Astrocyte (in vitro differentiated cells and primary cell): ENCODE measurements at regions not wholly inside any gene's neighbourhood (a gene's known extent, or its start where the extent isn't known, plus 50 kb on each side); places are given as distances from the start of the nearest gene placed in this dataset.
"Not testable (repeated sequence)": the region's sequence is repeated elsewhere in the genome, so short reads cannot be mapped to it uniquely, and the experiment has no call there.

Source experiments
- CTCF ChIP-seq: IDR thresholded peaks from 2 replicates; pipeline ENCODE4 v1.5.1; 2011; ENCODE audit warnings: low read depth, mild to moderate bottlenecking, inconsistent platforms, low read length, moderate library complexity; ENCODE audit not compliant: insufficient read depth
- EZH2 ChIP-seq: IDR thresholded peaks from 2 replicates; pipeline ENCODE4 v1.6.1; 2012; ENCODE audit warnings: mild to moderate bottlenecking, low read length, inconsistent platforms; ENCODE audit not compliant: insufficient read depth

GRCh38 chr1:25171013-25171412, 61.3 kb downstream of the SYF2 start:
- not testable (repeated sequence) for TF ChIP-seq CTCF, EZH2
